SK-N-SH treated with all-trans-retinoic acid at 6 μM for 48 hours (cell line): ENCODE measurements at regions not wholly inside any gene's neighbourhood (a gene's known extent, or its start where the extent isn't known, plus 50 kb on each side); places are given as distances from the start of the nearest gene placed in this dataset.

Experiments used
- ATAC-seq: fragments of 200-7000 bp; cut with Tn5 transposase; 3 replicates; pipeline ENCODE4 v1.9.1; 2020; ENCODE audit warnings: mild to moderate bottlenecking, moderate library complexity
- ARNTL ChIP-seq: fragments of 450-650 bp; formaldehyde crosslinking; IDR thresholded peaks from 2 replicates; pipeline ENCODE4 v1.5.0; 2020; ENCODE audit warnings: low read depth, mild to moderate bottlenecking, moderate library complexity, borderline replicate concordance
- BACH2 ChIP-seq: fragments of 250-450 bp; sonication (Bioruptor Pico); IDR thresholded peaks from 2 replicates; pipeline ENCODE4 v1.9.0; 2021; ENCODE audit warnings: mild to moderate bottlenecking, borderline replicate concordance
- CREB5 ChIP-seq: fragments of 250-450 bp; sonication (Bioruptor Pico); IDR thresholded peaks from 2 replicates; pipeline ENCODE4 v1.5.1; 2020; ENCODE audit warnings: low read depth, mild to moderate bottlenecking, moderate library complexity
- CSDC2 ChIP-seq: fragments of 250-450 bp; sonication (Bioruptor Pico); IDR thresholded peaks from 2 replicates; pipeline ENCODE4 v1.5.0; 2020; ENCODE audit warnings: mild to moderate bottlenecking, moderate library complexity
- CSRNP3 ChIP-seq: fragments of 250-450 bp; sonication (Bioruptor Pico); IDR thresholded peaks from 2 replicates; pipeline ENCODE4 v1.5.1; 2021; ENCODE audit warnings: mild to moderate bottlenecking, moderate library complexity
- OSR1 ChIP-seq: fragments of 250-450 bp; sonication (Bioruptor Pico); IDR thresholded peaks from 2 replicates; pipeline ENCODE4 v1.8.0; 2022; ENCODE audit warnings: moderate library complexity, mild to moderate bottlenecking, inconsistent platforms
- PATZ1 ChIP-seq: fragments of 250-450 bp; sonication (Bioruptor Pico); IDR thresholded peaks from 2 replicates; pipeline ENCODE4 v1.8.0; 2020; ENCODE audit warnings: mild to moderate bottlenecking, moderate library complexity, borderline replicate concordance
- POU6F1 ChIP-seq: fragments of 250-450 bp; sonication (Bioruptor Pico); IDR thresholded peaks from 2 replicates; pipeline ENCODE4 v1.8.0; 2021; ENCODE audit warnings: low read depth, mild to moderate bottlenecking, moderate library complexity, borderline replicate concordance
- PPARA ChIP-seq: fragments of 250-450 bp; sonication (Bioruptor Pico); IDR thresholded peaks from 2 replicates; pipeline ENCODE4 v1.5.0; 2020; ENCODE audit warnings: mild to moderate bottlenecking, borderline replicate concordance
- RARB ChIP-seq: fragments of 250-450 bp; sonication (Bioruptor Pico); IDR thresholded peaks from 2 replicates; pipeline ENCODE4 v1.8.0; 2021; ENCODE audit warnings: mild to moderate bottlenecking, moderate library complexity
- SNAI2 ChIP-seq: fragments of 250-450 bp; sonication (Bioruptor Pico); IDR thresholded peaks from 2 replicates; pipeline ENCODE4 v1.5.0; 2020; ENCODE audit warnings: mild to moderate bottlenecking, moderate library complexity
- TCF4 ChIP-seq: fragments of 250-450 bp; sonication (Bioruptor Pico); IDR thresholded peaks from 2 replicates; pipeline ENCODE4 v1.8.0; 2021; ENCODE audit warnings: mild to moderate bottlenecking, moderate library complexity, borderline replicate concordance
- TOX ChIP-seq: fragments of 250-450 bp; sonication (Bioruptor Pico); IDR thresholded peaks from 2 replicates; pipeline ENCODE4 v1.8.0; 2021; ENCODE audit warnings: mild to moderate bottlenecking, moderate library complexity, borderline replicate concordance
- TSHZ2 ChIP-seq: fragments of 250-450 bp; sonication (Bioruptor Pico); IDR thresholded peaks from 2 replicates; pipeline ENCODE4 v1.5.0; 2020; ENCODE audit warnings: mild to moderate bottlenecking, moderate library complexity
- ZC3H10 ChIP-seq: fragments of 250-450 bp; sonication (Bioruptor Pico); IDR thresholded peaks from 2 replicates; pipeline ENCODE4 v1.5.1; 2021; ENCODE audit warnings: mild to moderate bottlenecking, moderate library complexity
- ZFP3 ChIP-seq: fragments of 250-450 bp; sonication (Bioruptor Pico); IDR thresholded peaks from 2 replicates; pipeline ENCODE4 v1.5.0; 2020; ENCODE audit warnings: mild to moderate bottlenecking, moderate library complexity
- ZNF565 ChIP-seq: fragments of 450-650 bp; formaldehyde crosslinking; conservative IDR thresholded peaks from 2 replicates; pipeline ENCODE4 v1.5.0; 2020; ENCODE audit warnings: low read depth, mild to moderate bottlenecking, moderate library complexity
- ZNF70 ChIP-seq: fragments of 450-650 bp; formaldehyde crosslinking; IDR thresholded peaks from 2 replicates; pipeline ENCODE4 v1.5.0; 2020; ENCODE audit warnings: mild to moderate bottlenecking, moderate library complexity
- ZNF8 ChIP-seq: fragments of 450-650 bp; formaldehyde crosslinking; IDR thresholded peaks from 2 replicates; pipeline ENCODE4 v1.5.0; 2020; ENCODE audit warnings: mild to moderate bottlenecking, moderate library complexity

- no peak for ATAC-seq
- no peak for TF ChIP-seq CSRNP3 (CRISPR knock-in tag)
- TF ChIP-seq RARB (CRISPR knock-in tag) = no peak
- TF ChIP-seq BACH2 (CRISPR knock-in tag) = no peak
- TF ChIP-seq CREB5 (CRISPR knock-in tag) = no peak
- TF ChIP-seq ZFP3 = no peak
- no peak for TF ChIP-seq ZC3H10 (CRISPR knock-in tag)
- no peak for TF ChIP-seq POU6F1 (CRISPR knock-in tag)
Measured at GRCh38 chr10:47113907-47114500, 186.0 kb upstream of the GDF10 start.

GRCh38 chr10:47114680-47115186, 185.3 kb upstream of the GDF10 start:
- no peak for ATAC-seq
- no peak for TF ChIP-seq BACH2 (CRISPR knock-in tag)
- no peak for TF ChIP-seq ZNF8
- no peak for TF ChIP-seq CSRNP3 (CRISPR knock-in tag)
- TF ChIP-seq ZNF70 (CRISPR knock-in tag) = no peak
- no peak for TF ChIP-seq ZC3H10 (CRISPR knock-in tag)
- TF ChIP-seq OSR1 = no peak
- no peak for TF ChIP-seq TCF4 (CRISPR knock-in tag)
- no peak for TF ChIP-seq ARNTL (CRISPR knock-in tag)
- TF ChIP-seq ZNF565 (CRISPR knock-in tag) = no peak
- no peak for TF ChIP-seq TOX (CRISPR knock-in tag)

GRCh38 chr10:47115322-47115721, 184.7 kb upstream of the GDF10 start:
- no peak for ATAC-seq
- TF ChIP-seq ZFP3 = no peak
- TF ChIP-seq OSR1 = no peak

GRCh38 chr10:47116445-47116844, 183.6 kb upstream of the GDF10 start:
- no peak for TF ChIP-seq CREB5 (CRISPR knock-in tag)
- TF ChIP-seq ZFP3 = no peak
- no peak for TF ChIP-seq CSDC2 (CRISPR knock-in tag)
- no peak for ATAC-seq

- ATAC-seq = no peak
- TF ChIP-seq SNAI2 (CRISPR knock-in tag) = no peak
- no peak for TF ChIP-seq ZNF8
- no peak for TF ChIP-seq PPARA
- TF ChIP-seq TSHZ2 = no peak
- no peak for TF ChIP-seq ZC3H10 (CRISPR knock-in tag)
- TF ChIP-seq PATZ1 (CRISPR knock-in tag) = no peak
- TF ChIP-seq ZFP3 = no peak
- TF ChIP-seq CREB5 (CRISPR knock-in tag) = no peak
- no peak for TF ChIP-seq BACH2 (CRISPR knock-in tag)
- no peak for TF ChIP-seq TCF4 (CRISPR knock-in tag)
- TF ChIP-seq, all 23 proteins: peak for 0
Measured at GRCh38 chr10:47118326-47118725, 181.7 kb upstream of the GDF10 start.
